ENCODE measurements at regions not wholly inside any gene's neighbourhood (a gene's known extent, or its start where the extent isn't known, plus 50 kb on each side); places are given as distances from the start of the nearest gene placed in this dataset.
"Not testable (repeated sequence)": the region's sequence is repeated elsewhere in the genome, so short reads cannot be mapped to it uniquely, and the experiment has no call there.

DNA sequence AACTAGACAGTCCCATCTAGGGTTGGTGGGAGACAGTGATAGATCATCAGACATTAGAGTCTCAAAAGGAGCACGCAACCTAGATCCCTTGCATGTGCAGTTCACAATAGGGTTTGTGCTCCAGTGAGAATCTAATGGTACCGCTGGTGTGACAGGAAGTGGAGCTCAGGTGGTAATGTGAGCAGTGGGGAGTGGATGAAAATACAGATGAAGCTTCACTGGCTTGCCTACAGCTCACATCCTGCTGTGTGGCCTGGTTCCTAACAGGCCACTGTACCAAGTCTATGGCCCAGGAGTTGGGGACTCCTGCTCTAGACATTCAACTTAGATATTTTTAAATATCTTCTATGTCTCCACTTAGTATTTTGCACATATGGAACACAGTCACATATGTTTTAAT, 231.1 kb upstream of the NRIP1 start:
- Histone ChIP-seq H3K4me1 (ENCODE audit: control insufficient read depth in 3 of 3, insufficient read depth in 3 of 3, low read length in 3 of 3) (peaks cover 0 to 2% (median 0%) of the 10 kb centered on the region in 3 donors), H3K36me3 (ENCODE audit: control insufficient read depth in 3 of 3, insufficient read depth in 3 of 3, low read length in 3 of 3) (no peaks in the 10 kb centered on the region), H3K4me3 (ENCODE audit: low read length in 3 of 3) (no peak overlapping the region), H3K9ac (ENCODE audit: low read depth in 1 of 3, low read length in 3 of 3) (no peak overlapping the region), H3K27me3 (ENCODE audit: control insufficient read depth in 3 of 3, insufficient read depth in 3 of 3, low read length in 3 of 3) (no peaks in the 10 kb centered on the region), H3K9me3 (ENCODE audit: control insufficient read depth in 3 of 3, low read length in 3 of 3) (no peaks in the 10 kb centered on the region), H3K27ac (ENCODE audit: low read depth, low read length) (no peak overlapping the region)

DNA sequence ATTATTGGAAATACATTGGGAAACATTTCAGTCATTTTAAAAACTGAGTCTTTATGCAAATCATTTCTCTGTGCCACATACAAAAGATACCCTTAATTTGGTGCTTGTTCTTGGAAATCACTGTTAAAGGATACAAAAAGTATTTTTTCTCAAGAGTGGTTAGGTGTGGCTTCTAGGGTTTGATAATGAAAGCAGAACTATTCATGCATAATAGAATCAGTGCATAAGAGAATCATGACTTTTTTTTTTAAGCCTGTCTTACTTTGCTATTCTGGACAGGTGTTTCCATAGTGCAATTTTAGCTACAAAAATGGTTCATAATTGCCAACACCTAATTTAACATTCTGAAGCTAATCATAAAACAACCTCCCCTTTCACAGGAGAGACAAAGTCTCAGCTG, 233.0 kb upstream of the NRIP1 start:
- H3K27ac ChIP-seq (ENCODE audit: low read depth, low read length): no peak overlapping the region
- H3K9ac ChIP-seq (ENCODE audit: low read depth in 1 of 3, low read length in 3 of 3): no peak overlapping the region
- H3K27me3 ChIP-seq (ENCODE audit: control insufficient read depth in 3 of 3, insufficient read depth in 3 of 3, low read length in 3 of 3): no peaks in the 10 kb centered on the region
- no peak overlapping the region for H3K4me3 ChIP-seq (ENCODE audit: low read length in 3 of 3)
- no peaks in the 10 kb centered on the region for H3K9me3 ChIP-seq (ENCODE audit: control insufficient read depth in 3 of 3, low read length in 3 of 3)
- H3K4me1 ChIP-seq (ENCODE audit: control insufficient read depth in 3 of 3, insufficient read depth in 3 of 3, low read length in 3 of 3): peaks cover 0 to 6% (median 2%) of the 10 kb centered on the region in 3 donors
- no peaks in the 10 kb centered on the region for H3K36me3 ChIP-seq (ENCODE audit: control insufficient read depth in 3 of 3, insufficient read depth in 3 of 3, low read length in 3 of 3)

GRCh38 chr21:15298306-15298705, 233.5 kb upstream of the NRIP1 start:
- no peak overlapping the region for H3K4me3 ChIP-seq (ENCODE audit: low read length in 3 of 3)

DNA sequence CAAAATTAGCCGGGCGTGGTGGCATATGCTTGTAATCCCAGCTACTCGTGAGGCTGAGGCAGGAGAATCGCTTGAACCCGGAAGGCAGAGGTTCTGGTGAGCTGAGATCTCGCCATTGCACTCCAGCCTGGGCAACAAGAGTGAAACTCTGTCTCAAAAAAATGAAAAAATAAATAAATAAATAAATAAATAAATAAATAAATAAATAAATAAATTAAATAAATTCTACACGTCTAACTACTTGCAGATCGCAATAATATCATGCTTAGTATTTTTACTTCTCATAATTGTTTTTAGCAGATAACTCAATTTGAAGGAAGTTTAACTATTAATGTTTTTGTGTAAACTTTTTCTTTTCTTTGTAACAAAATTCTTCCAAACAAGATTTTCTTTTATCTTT, 234.0 kb upstream of the NRIP1 start:
- not testable (repeated sequence) for H3K36me3 ChIP-seq (ENCODE audit: control insufficient read depth in 3 of 3, insufficient read depth in 3 of 3, low read length in 3 of 3); H3K4me3 ChIP-seq (ENCODE audit: low read length in 3 of 3); H3K27ac ChIP-seq (ENCODE audit: low read depth, low read length); H3K4me1 ChIP-seq (ENCODE audit: control insufficient read depth in 3 of 3, insufficient read depth in 3 of 3, low read length in 3 of 3); H3K9ac ChIP-seq (ENCODE audit: low read depth in 1 of 3, low read length in 3 of 3); H3K27me3 ChIP-seq (ENCODE audit: control insufficient read depth in 3 of 3, insufficient read depth in 3 of 3, low read length in 3 of 3); H3K9me3 ChIP-seq (ENCODE audit: control insufficient read depth in 3 of 3, low read length in 3 of 3)

More at GRCh38 chr21:15298306-15298705, 233.5 kb upstream of the NRIP1 start:
- peaks cover 0 to 6% (median 2%) of the 10 kb centered on the region in 3 donors for H3K4me1 ChIP-seq (ENCODE audit: control insufficient read depth in 3 of 3, insufficient read depth in 3 of 3, low read length in 3 of 3)
- H3K27me3 ChIP-seq (ENCODE audit: control insufficient read depth in 3 of 3, insufficient read depth in 3 of 3, low read length in 3 of 3): no peaks in the 10 kb centered on the region
- no peak overlapping the region for H3K27ac ChIP-seq (ENCODE audit: low read depth, low read length)
- H3K9me3 ChIP-seq (ENCODE audit: control insufficient read depth in 3 of 3, low read length in 3 of 3): no peaks in the 10 kb centered on the region
- no peak overlapping the region for H3K9ac ChIP-seq (ENCODE audit: low read depth in 1 of 3, low read length in 3 of 3)
- H3K36me3 ChIP-seq (ENCODE audit: control insufficient read depth in 3 of 3, insufficient read depth in 3 of 3, low read length in 3 of 3): no peaks in the 10 kb centered on the region

DNA sequence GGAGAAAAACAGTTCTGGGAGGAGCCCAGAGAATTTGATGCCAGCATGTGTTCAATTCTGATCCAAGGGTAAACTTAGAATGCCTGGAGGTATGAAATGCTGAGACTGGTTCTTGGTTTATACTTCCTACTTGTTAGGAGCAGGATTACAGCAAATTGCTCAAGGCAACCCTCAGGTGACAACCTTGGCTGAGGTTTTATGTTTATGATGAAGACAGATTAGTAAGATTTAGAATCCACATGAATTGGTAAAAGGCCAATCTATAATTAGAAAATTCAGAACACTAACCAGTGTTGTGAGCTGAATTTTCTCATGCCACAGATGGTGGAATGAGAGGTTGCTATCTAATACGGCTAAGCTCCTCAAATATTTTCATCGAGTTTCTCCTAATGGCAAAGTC, 235.3 kb upstream of the NRIP1 start:
- H3K4me3 ChIP-seq (ENCODE audit: low read length in 3 of 3): no peak overlapping the region
- no peaks in the 10 kb centered on the region for H3K27me3 ChIP-seq (ENCODE audit: control insufficient read depth in 3 of 3, insufficient read depth in 3 of 3, low read length in 3 of 3)
- peaks cover 0 to 6% (median 2%) of the 10 kb centered on the region in 3 donors for H3K4me1 ChIP-seq (ENCODE audit: control insufficient read depth in 3 of 3, insufficient read depth in 3 of 3, low read length in 3 of 3)
- no peaks in the 10 kb centered on the region for H3K9me3 ChIP-seq (ENCODE audit: control insufficient read depth in 3 of 3, low read length in 3 of 3)
- no peak overlapping the region for H3K9ac ChIP-seq (ENCODE audit: low read depth in 1 of 3, low read length in 3 of 3)
- H3K27ac ChIP-seq (ENCODE audit: low read depth, low read length): no peak overlapping the region
- H3K36me3 ChIP-seq (ENCODE audit: control insufficient read depth in 3 of 3, insufficient read depth in 3 of 3, low read length in 3 of 3): no peaks in the 10 kb centered on the region

- Histone ChIP-seq H3K27ac (ENCODE audit: low read depth, low read length) (no peak overlapping the region), H3K36me3 (ENCODE audit: control insufficient read depth in 3 of 3, insufficient read depth in 3 of 3, low read length in 3 of 3) (no peaks in the 10 kb centered on the region), H3K9me3 (ENCODE audit: control insufficient read depth in 3 of 3, low read length in 3 of 3) (no peaks in the 10 kb centered on the region), H3K27me3 (ENCODE audit: control insufficient read depth in 3 of 3, insufficient read depth in 3 of 3, low read length in 3 of 3) (no peaks in the 10 kb centered on the region), H3K4me3 (ENCODE audit: low read length in 3 of 3) (no peak overlapping the region), H3K9ac (ENCODE audit: low read depth in 1 of 3, low read length in 3 of 3) (no peak overlapping the region), H3K4me1 (ENCODE audit: control insufficient read depth in 3 of 3, insufficient read depth in 3 of 3, low read length in 3 of 3) (peaks cover 0 to 6% (median 2%) of the 10 kb centered on the region in 3 donors)
Measured at GRCh38 chr21:15301014-15301413, 236.2 kb upstream of the NRIP1 start.

DNA sequence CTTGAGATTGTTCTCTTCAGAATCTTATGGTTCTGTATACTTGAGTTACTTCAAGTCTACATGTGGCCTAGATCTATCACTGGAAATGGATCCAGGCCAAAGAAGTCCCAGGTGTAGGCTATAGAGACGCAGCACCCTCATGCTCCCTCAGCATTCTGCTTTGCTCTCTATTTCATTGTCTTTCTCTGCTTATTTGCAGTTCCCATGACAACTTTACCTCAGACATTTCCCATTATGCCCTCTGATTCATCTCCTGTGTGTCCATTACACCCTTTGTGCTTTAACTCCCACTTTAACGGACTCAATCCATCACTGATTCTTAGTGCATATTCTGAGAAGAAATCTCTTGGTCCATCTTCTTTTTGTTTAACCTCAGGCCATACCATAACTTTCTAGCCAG, 236.9 kb upstream of the NRIP1 start:
- H3K4me1 ChIP-seq (ENCODE audit: control insufficient read depth in 3 of 3, insufficient read depth in 3 of 3, low read length in 3 of 3): peaks cover 0 to 6% (median 2%) of the 10 kb centered on the region in 3 donors
- no peaks in the 10 kb centered on the region for H3K27me3 ChIP-seq (ENCODE audit: control insufficient read depth in 3 of 3, insufficient read depth in 3 of 3, low read length in 3 of 3)
- H3K36me3 ChIP-seq (ENCODE audit: control insufficient read depth in 3 of 3, insufficient read depth in 3 of 3, low read length in 3 of 3): no peaks in the 10 kb centered on the region
- H3K9ac ChIP-seq (ENCODE audit: low read depth in 1 of 3, low read length in 3 of 3): no peak overlapping the region
- no peak overlapping the region for H3K27ac ChIP-seq (ENCODE audit: low read depth, low read length)
- no peaks in the 10 kb centered on the region for H3K9me3 ChIP-seq (ENCODE audit: control insufficient read depth in 3 of 3, low read length in 3 of 3)
- H3K4me3 ChIP-seq (ENCODE audit: low read length in 3 of 3): no peak overlapping the region

DNA sequence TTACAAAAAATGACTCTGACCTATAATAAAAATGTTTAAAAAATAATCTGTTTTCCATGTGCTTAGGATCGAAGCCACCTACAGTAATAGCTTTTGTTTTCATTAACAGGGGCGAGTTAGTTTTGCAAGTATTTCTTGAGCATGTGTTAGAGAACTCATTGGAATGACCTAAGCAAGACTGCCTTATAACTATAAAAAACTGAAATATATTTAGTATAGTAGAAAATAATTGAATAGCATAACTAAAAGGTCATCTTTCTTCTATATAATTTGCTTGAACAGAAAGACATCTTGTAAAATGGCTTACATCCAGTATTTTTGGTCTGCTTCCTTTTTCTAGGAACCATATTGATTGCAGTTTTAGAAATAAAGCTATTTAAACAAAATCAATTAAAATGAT, 241.5 kb upstream of the NRIP1 start:
- Histone ChIP-seq H3K9me3 (ENCODE audit: control insufficient read depth in 3 of 3, low read length in 3 of 3) (no peaks in the 10 kb centered on the region), H3K27ac (ENCODE audit: low read depth, low read length) (no peak overlapping the region), H3K4me3 (ENCODE audit: low read length in 3 of 3) (no peak overlapping the region), H3K27me3 (ENCODE audit: control insufficient read depth in 3 of 3, insufficient read depth in 3 of 3, low read length in 3 of 3) (no peaks in the 10 kb centered on the region), H3K36me3 (ENCODE audit: control insufficient read depth in 3 of 3, insufficient read depth in 3 of 3, low read length in 3 of 3) (no peaks in the 10 kb centered on the region), H3K9ac (ENCODE audit: low read depth in 1 of 3, low read length in 3 of 3) (no peak overlapping the region), H3K4me1 (ENCODE audit: control insufficient read depth in 3 of 3, insufficient read depth in 3 of 3, low read length in 3 of 3) (peaks cover 5 to 10% (median 7%) of the 10 kb centered on the region in 3 donors)

DNA sequence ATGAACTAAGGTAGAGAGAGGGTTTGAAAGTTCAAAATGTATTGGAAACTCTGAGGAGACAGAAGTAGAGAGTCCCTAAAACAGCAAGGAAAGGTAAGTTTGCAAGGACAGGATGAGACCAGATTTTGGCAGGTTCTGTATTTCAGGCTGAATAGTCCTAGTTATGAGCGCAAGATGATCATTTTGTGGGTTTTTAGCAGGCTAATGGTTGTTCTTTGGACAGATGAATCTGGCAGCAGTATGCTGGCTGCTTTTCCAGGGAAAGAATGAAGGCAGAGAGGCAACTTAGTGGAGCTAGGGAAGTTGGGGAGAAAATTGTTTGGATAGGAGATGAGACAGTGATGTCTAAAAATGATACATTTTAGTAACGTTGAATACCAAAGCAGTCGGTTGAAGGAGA, 243.5 kb upstream of the NRIP1 start:
- Histone ChIP-seq H3K27me3 (ENCODE audit: control insufficient read depth in 3 of 3, insufficient read depth in 3 of 3, low read length in 3 of 3) (no peaks in the 10 kb centered on the region), H3K9me3 (ENCODE audit: control insufficient read depth in 3 of 3, low read length in 3 of 3) (no peaks in the 10 kb centered on the region), H3K27ac (ENCODE audit: low read depth, low read length) (no peak overlapping the region), H3K4me3 (ENCODE audit: low read length in 3 of 3) (no peak overlapping the region), H3K4me1 (ENCODE audit: control insufficient read depth in 3 of 3, insufficient read depth in 3 of 3, low read length in 3 of 3) (peaks cover 5 to 10% (median 7%) of the 10 kb centered on the region in 3 donors), H3K9ac (ENCODE audit: low read depth in 1 of 3, low read length in 3 of 3) (no peak overlapping the region), H3K36me3 (ENCODE audit: control insufficient read depth in 3 of 3, insufficient read depth in 3 of 3, low read length in 3 of 3) (no peaks in the 10 kb centered on the region)

DNA sequence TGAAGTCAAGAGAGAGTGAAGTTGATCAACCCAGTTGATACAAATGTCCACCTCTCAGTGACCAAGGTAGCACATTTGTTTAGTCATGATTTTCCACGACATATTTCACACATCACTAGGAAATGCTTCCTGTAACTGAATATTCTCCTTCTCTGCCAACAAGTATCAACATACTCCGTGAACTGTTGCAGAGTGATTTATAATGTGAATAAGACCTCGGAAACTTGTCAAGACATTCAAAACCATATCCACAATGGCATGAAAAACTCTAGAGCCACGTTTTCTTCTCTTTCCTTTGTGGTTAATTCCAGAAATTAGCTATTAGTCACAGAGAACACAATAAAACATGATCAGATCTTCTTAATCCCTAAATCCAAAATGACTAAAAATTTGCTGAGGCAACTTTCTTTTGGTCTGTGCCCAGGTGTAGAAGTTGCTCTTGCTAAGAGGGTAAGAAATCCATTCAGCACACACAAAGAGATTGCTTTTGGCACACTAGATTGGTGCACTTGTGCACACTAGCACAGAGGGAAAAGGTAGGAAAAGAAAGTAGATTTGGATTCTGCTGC, 244.3 kb upstream of the NRIP1 start:
- H3K27ac ChIP-seq (ENCODE audit: low read depth, low read length): no peak overlapping the region

More for the DNA sequence above, 244.3 kb upstream of the NRIP1 start:
- H3K27me3 ChIP-seq (ENCODE audit: control insufficient read depth in 3 of 3, insufficient read depth in 3 of 3, low read length in 3 of 3): no peaks in the 10 kb centered on the region
- H3K9ac ChIP-seq (ENCODE audit: low read depth in 1 of 3, low read length in 3 of 3): no peak overlapping the region
- H3K9me3 ChIP-seq (ENCODE audit: control insufficient read depth in 3 of 3, low read length in 3 of 3): no peaks in the 10 kb centered on the region
- no peaks in the 10 kb centered on the region for H3K36me3 ChIP-seq (ENCODE audit: control insufficient read depth in 3 of 3, insufficient read depth in 3 of 3, low read length in 3 of 3)
- no peak overlapping the region for H3K4me3 ChIP-seq (ENCODE audit: low read length in 3 of 3)
- H3K4me1 ChIP-seq (ENCODE audit: control insufficient read depth in 3 of 3, insufficient read depth in 3 of 3, low read length in 3 of 3): peaks cover 5 to 10% (median 7%) of the 10 kb centered on the region in 3 donors

Data from skeletal muscle tissue (tissue), 3 donors.